GM13977 (cell line): ENCODE measurements at regions not wholly inside any gene's neighbourhood (a gene's known extent, or its start where the extent isn't known, plus 50 kb on each side); places are given as distances from the start of the nearest gene placed in this dataset.
"Not testable (repeated sequence)": the region's sequence is repeated elsewhere in the genome, so short reads cannot be mapped to it uniquely, and the experiment has no call there.

Source experiments
- DNase-seq: peaks from one replicate; pipeline ENCODE4 v3.0.0; 2012; ENCODE audit warnings: low spot score
- CTCF ChIP-seq: IDR thresholded peaks from 2 replicates; pipeline ENCODE4 v1.5.1; 2012; ENCODE audit warnings: mild to moderate bottlenecking, control low read depth; ENCODE audit not compliant: insufficient read depth; ENCODE audit errors: extremely low read depth, missing control alignments
- in situ Hi-C: fragments of 300-500 bp; cut with MboI; formaldehyde crosslinking; loops from one replicate; pipeline ENCODE4 v1.12.0; 2022; ENCODE audit warnings: low sequenced_read_pairs, low pct_unique_long_range_greater_than_20kb, mixed read lengths, inconsistent platforms; ENCODE audit not compliant: unreplicated experiment

- in situ Hi-C loops, result no loop called here
- TF ChIP-seq CTCF, result no peak
- no peak for DNase-seq
Measured at GRCh38 chr3:56942523-56942922, 117.9 kb upstream of the SPATA12 start.

DNA sequence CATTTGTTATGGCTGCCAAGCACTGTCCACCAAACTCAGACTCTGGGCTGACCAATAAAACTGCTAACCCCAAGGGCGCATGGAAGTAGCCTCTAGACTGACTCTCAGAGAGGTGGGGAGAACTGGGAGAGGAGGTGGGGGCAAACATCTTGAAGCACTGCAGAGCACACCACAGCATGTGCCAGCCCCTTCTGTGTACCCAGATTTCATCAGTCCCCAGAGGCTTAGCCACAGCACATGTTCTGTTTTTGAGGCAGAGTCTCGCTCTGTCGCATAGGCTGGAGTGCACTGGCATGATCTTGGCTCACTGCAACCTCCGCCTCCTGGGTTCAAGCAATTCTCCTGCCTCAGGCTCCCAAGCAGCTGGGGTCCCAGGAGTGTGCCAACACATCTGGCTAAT, 119.5 kb upstream of the SPATA12 start:
- no peak for TF ChIP-seq CTCF
- DNase-seq, result no peak
- in situ Hi-C loops, result no loop called here

DNA sequence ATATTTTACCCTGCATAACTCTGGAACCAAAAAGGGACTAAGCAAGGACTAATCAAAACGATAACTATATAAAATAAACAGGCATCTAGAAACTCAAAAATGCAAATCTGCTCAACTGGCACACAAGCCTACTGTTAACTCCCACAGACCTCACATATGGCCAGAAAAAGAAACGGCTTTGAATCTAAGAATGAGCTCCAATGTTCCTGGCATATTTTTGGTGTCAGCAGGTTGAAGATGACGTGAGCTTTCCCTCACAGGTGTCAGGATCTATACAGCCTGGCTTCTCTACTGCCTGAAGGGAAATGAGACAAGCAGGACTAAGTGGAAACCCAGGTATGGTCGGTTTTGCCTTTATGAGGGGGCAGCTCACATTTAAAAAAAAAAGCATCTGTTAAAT, 120.1 kb upstream of the SPATA12 start:
- no peak for TF ChIP-seq CTCF
- no peak for DNase-seq
- in situ Hi-C loops, result no loop called here

- no peak for TF ChIP-seq CTCF
- no peak for DNase-seq
- in situ Hi-C loops, result no loop called here
Measured at GRCh38 chr3:56939834-56940233, 120.6 kb upstream of the SPATA12 start.

DNA sequence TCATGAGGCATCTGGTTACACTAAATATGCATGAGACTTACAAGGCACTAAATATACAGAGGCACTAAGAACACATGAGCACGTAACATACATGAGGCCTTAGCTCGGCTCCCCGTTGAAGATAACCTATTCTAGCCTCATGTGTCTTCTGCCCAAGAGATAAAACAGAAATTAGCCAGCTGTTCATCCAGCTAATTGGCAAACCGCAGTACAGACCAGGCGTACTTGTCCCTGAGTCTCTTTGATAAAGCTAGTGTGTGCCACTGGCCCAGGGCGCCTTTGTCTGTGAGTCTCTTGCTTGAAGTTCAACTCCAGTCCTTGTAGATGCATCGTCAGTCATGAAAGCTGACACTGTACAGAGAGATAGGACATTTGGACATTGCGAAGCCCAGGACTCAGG, 121.9 kb upstream of the SPATA12 start:
- no peak for DNase-seq
- no peak for TF ChIP-seq CTCF
- in situ Hi-C loops, result no loop called here

DNA sequence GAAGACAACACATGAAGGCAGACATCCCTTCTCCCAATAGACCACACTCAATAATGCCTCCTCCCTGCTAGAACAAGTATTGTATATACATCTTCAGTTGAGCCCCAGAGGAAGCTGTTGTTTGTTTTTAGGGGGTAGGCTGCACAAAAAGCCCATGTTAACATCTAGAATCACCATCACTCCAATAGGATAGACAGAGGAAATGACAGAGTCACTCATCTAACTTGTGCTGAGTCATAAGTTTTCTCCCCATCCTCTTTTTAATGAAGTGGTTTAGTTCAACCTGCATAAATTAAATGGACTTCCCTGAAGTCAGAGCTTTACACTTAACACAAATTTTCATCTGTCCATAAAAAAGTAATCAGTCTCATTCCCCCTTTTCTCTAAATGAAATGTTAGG, 122.9 kb upstream of the SPATA12 start:
- in situ Hi-C loops, result no loop called here
- DNase-seq, result no peak
- TF ChIP-seq CTCF, result no peak

- no peak for DNase-seq
- in situ Hi-C loops, result no loop called here
- no peak for TF ChIP-seq CTCF
Measured at GRCh38 chr3:56935811-56936210, 124.7 kb upstream of the SPATA12 start.

GRCh38 chr3:56934481-56934880, 126.0 kb upstream of the SPATA12 start:
- in situ Hi-C loops, DNase-seq: not testable (repeated sequence)
